ENCODE measurements at regions not wholly inside any gene's neighbourhood (a gene's known extent, or its start where the extent isn't known, plus 50 kb on each side); places are given as distances from the start of the nearest gene placed in this dataset.

DNA sequence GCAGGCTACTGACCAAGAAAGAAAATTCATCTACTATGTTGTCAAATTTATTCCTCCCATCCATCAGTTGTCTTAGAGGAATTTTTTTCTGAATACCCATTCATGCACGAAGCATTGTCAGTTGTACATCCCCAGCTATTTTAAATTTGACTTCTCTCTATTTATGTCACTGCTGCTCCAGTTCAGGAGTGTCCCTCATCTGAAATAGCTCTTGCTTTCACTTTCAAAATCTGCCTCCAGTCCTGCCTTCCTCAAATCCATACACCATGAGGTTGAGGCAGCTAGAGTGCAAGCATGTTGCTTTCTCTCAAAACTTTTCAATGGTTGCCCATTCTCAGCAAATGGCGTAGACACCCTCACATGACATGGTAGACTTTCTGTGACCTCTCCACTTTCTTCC is 335.4 kb upstream of the CDH2 start:
- ChIA-PET CTCF (interaction anchor here (0.6 to 2.9 kb wide), 2 partner anchors 15 to 856 kb away, joined by 3 to 8 read pairs; no protein-coding TSS in a partner anchor), RAD21 (ENCODE audit: unreplicated experiment) (no interaction called here), POLR2A (no interaction called here), SMC1A (ENCODE audit: uncharacterized antibody, unreplicated experiment) (interaction anchor here (0.9 to 2.0 kb wide), 5 partner anchors 9 to 60 kb away, joined by 3 to 5 read pairs (median 3); no protein-coding TSS in a partner anchor)
- FAIRE-seq: no peak
- no peak overlapping the region for H3K4me3 ChIP-seq
- no peaks in the 10 kb centered on the region for H3K4me1 ChIP-seq (ENCODE audit: control insufficient read depth, insufficient read depth, low read length)
- no peak overlapping the region for H3K27ac ChIP-seq (ENCODE audit: control insufficient read depth, insufficient read depth)
- no peaks in the 10 kb centered on the region for H4K20me1 ChIP-seq (ENCODE audit: control insufficient read depth, insufficient read depth)
- peak; percentile 81 for ATAC-seq
- H3K9me3 ChIP-seq (replicated peaks; ENCODE audit: control insufficient read depth, insufficient read depth, low read length): no peaks in the 10 kb centered on the region; the same call in 2 of the 3 replicates
- in situ Hi-C loops (cut with MboI) (no loop called here), intact Hi-C loops (cut with micrococcal nuclease; ENCODE audit: unreplicated experiment) (no loop called here)
- H3K36me3 ChIP-seq (ENCODE audit: control insufficient read depth in 2 of 2, insufficient read depth in 2 of 2, low read length in 1 of 2): no peaks in the 10 kb centered on the region
- no peak overlapping the region for H3K4me2 ChIP-seq (ENCODE audit: control insufficient read depth, insufficient read depth)
- no peak overlapping the region for H3K9ac ChIP-seq (ENCODE audit: control insufficient read depth, insufficient read depth, low read length)
- H3K79me2 ChIP-seq (ENCODE audit: control insufficient read depth, insufficient read depth, low read length): no peaks in the 10 kb centered on the region
- 23% methylated on average over 2 of the region's 2 CpGs for WGBS (ENCODE audit: insufficient coverage, insufficient replicate concordance, low lambda C conversion rate, missing lambda C conversion rate)
- no peaks in the 10 kb centered on the region for H3K27me3 ChIP-seq (replicated peaks in 1 of 2; ENCODE audit: control insufficient read depth in 2 of 2, insufficient read depth in 2 of 2, low read length in 1 of 2)
- no TSS peak for BruUV-seq (replicated peaks)
- DNase-seq (ENCODE audit: low read depth, low spot score): peak; percentile 1
- no peak overlapping the region for H2AFZ ChIP-seq (ENCODE audit: control insufficient read depth, low read depth, low read length)
- TF ChIP-seq RAD21 (IDR thresholded peaks at IDR 0.05; ENCODE audit: insufficient read depth, low read depth, low read length) (no peak), IKZF2 (IDR thresholded peaks at IDR 0.05) (peak in 1 of 2 experiments; percentile 21; a peak in 1 of 4 replicates), SIN3A (IDR thresholded peaks at IDR 0.05; ENCODE audit: low read depth, low read length) (no peak), TARDBP (IDR thresholded peaks at IDR 0.05; ENCODE audit: borderline replicate concordance) (no peak), NFIC (IDR thresholded peaks at IDR 0.05; ENCODE audit: low read depth, low read length) (peak; percentile 61; the same call in 1 of the 2 replicates), YY1 (IDR thresholded peaks at IDR 0.05; ENCODE audit: low read depth, low read length) (peak; percentile 35; the same call in 1 of the 2 replicates), CBFB (IDR thresholded peaks at IDR 0.05; ENCODE audit: low read depth) (no peak), CREB1 (IDR thresholded peaks at IDR 0.05; ENCODE audit: low read depth) (no peak), HDAC2 (IDR thresholded peaks at IDR 0.05) (no peak), RBBP5 (conservative IDR thresholded peaks at IDR 0.05) (no peak), PML (IDR thresholded peaks at IDR 0.05; ENCODE audit: low read length) (peak; percentile 31; the same call in 1 of the 2 replicates), NBN (IDR thresholded peaks at IDR 0.05) (no peak), FOXM1 (IDR thresholded peaks at IDR 0.05; ENCODE audit: low read depth, low read length) (peak; percentile 61; the same call in 1 of the 2 replicates), JUNB (IDR thresholded peaks at IDR 0.05) (0 out of 2 replicates have a peak, but pooled peaks have one; percentile 16), CREM (IDR thresholded peaks at IDR 0.05; ENCODE audit: low read depth) (0 out of 2 replicates have a peak, but pooled peaks have one; percentile 15), EED (IDR thresholded peaks at IDR 0.05; ENCODE audit: low read depth) (0 out of 2 replicates have a peak, but pooled peaks have one; percentile 23), IKZF1 (conservative IDR thresholded peaks at IDR 0.05) (0 out of 2 replicates have a peak, but pooled peaks have one; percentile 19), NFYA (IDR thresholded peaks at IDR 0.05; ENCODE audit: borderline replicate concordance, low read depth, low read length) (no peak), YBX1 (IDR thresholded peaks at IDR 0.05) (no peak), ZZZ3 (IDR thresholded peaks at IDR 0.05; ENCODE audit: control insufficient read depth, insufficient read length, low read depth) (no peak), BACH1 (IDR thresholded peaks at IDR 0.05; ENCODE audit: borderline replicate concordance) (no peak), EP300 (IDR thresholded peaks at IDR 0.05; ENCODE audit: borderline replicate concordance in 1 of 2, control insufficient read depth in 1 of 2, low read depth in 2 of 2, low read length in 2 of 2) (no peak)
- TF ChIP-seq, protein P1, sequence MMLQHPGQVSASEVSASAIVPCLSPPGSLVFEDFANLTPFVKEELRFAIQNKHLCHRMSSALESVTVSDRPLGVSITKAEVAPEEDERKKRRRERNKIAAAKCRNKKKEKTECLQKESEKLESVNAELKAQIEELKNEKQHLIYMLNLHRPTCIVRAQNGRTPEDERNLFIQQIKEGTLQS (IDR thresholded peaks at IDR 0.05; ENCODE audit: borderline replicate concordance, extremely low read depth, low read depth, low read length): no peak
- TF ChIP-seq, protein P2, sequence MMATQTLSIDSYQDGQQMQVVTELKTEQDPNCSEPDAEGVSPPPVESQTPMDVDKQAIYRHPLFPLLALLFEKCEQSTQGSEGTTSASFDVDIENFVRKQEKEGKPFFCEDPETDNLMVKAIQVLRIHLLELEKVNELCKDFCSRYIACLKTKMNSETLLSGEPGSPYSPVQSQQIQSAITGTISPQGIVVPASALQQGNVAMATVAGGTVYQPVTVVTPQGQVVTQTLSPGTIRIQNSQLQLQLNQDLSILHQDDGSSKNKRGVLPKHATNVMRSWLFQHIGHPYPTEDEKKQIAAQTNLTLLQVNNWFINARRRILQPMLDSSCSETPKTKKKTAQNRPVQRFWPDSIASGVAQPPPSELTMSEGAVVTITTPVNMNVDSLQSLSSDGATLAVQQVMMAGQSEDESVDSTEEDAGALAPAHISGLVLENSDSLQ (IDR thresholded peaks at IDR 0.05): peak; percentile 13; the same call in 1 of the 2 replicates
- TF ChIP-seq, protein P3, sequence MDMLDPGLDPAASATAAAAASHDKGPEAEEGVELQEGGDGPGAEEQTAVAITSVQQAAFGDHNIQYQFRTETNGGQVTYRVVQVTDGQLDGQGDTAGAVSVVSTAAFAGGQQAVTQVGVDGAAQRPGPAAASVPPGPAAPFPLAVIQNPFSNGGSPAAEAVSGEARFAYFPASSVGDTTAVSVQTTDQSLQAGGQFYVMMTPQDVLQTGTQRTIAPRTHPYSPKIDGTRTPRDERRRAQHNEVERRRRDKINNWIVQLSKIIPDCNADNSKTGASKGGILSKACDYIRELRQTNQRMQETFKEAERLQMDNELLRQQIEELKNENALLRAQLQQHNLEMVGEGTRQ (IDR thresholded peaks at IDR 0.05; ENCODE audit: borderline replicate concordance, low read depth, low read length): no peak
